ENCODE measurements at regions not wholly inside any gene's neighbourhood (a gene's known extent, or its start where the extent isn't known, plus 50 kb on each side); places are given as distances from the start of the nearest gene placed in this dataset.

- TF ChIP-seq RAD21 (IDR thresholded peaks at IDR 0.05; ENCODE audit: low read length) (no peak), POLR2AphosphoS5 (IDR thresholded peaks at IDR 0.05; ENCODE audit: low read depth, low read length) (no peak), CHD2 (IDR thresholded peaks at IDR 0.05; ENCODE audit: low read length, partially characterized antibody) (no peak), NRF1 (IDR thresholded peaks at IDR 0.05; ENCODE audit: low read depth, low read length) (no peak), SMC3 (IDR thresholded peaks at IDR 0.05; ENCODE audit: low read depth, low read length) (no peak), TEAD4 (IDR thresholded peaks at IDR 0.05; ENCODE audit: borderline replicate concordance, insufficient read depth) (no peak), RFX5 (IDR thresholded peaks at IDR 0.05; ENCODE audit: low read length) (no peak)
- TF ChIP-seq, protein P1, sequence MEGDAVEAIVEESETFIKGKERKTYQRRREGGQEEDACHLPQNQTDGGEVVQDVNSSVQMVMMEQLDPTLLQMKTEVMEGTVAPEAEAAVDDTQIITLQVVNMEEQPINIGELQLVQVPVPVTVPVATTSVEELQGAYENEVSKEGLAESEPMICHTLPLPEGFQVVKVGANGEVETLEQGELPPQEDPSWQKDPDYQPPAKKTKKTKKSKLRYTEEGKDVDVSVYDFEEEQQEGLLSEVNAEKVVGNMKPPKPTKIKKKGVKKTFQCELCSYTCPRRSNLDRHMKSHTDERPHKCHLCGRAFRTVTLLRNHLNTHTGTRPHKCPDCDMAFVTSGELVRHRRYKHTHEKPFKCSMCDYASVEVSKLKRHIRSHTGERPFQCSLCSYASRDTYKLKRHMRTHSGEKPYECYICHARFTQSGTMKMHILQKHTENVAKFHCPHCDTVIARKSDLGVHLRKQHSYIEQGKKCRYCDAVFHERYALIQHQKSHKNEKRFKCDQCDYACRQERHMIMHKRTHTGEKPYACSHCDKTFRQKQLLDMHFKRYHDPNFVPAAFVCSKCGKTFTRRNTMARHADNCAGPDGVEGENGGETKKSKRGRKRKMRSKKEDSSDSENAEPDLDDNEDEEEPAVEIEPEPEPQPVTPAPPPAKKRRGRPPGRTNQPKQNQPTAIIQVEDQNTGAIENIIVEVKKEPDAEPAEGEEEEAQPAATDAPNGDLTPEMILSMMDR (IDR thresholded peaks at IDR 0.05) = no peak
- TF ChIP-seq, protein P2, sequence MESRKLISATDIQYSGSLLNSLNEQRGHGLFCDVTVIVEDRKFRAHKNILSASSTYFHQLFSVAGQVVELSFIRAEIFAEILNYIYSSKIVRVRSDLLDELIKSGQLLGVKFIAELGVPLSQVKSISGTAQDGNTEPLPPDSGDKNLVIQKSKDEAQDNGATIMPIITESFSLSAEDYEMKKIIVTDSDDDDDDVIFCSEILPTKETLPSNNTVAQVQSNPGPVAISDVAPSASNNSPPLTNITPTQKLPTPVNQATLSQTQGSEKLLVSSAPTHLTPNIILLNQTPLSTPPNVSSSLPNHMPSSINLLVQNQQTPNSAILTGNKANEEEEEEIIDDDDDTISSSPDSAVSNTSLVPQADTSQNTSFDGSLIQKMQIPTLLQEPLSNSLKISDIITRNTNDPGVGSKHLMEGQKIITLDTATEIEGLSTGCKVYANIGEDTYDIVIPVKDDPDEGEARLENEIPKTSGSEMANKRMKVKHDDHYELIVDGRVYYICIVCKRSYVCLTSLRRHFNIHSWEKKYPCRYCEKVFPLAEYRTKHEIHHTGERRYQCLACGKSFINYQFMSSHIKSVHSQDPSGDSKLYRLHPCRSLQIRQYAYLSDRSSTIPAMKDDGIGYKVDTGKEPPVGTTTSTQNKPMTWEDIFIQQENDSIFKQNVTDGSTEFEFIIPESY (IDR thresholded peaks at IDR 0.05; ENCODE audit: borderline replicate concordance, low read depth) = no peak
- TF ChIP-seq, protein P3, sequence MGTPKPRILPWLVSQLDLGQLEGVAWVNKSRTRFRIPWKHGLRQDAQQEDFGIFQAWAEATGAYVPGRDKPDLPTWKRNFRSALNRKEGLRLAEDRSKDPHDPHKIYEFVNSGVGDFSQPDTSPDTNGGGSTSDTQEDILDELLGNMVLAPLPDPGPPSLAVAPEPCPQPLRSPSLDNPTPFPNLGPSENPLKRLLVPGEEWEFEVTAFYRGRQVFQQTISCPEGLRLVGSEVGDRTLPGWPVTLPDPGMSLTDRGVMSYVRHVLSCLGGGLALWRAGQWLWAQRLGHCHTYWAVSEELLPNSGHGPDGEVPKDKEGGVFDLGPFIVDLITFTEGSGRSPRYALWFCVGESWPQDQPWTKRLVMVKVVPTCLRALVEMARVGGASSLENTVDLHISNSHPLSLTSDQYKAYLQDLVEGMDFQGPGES (IDR thresholded peaks at IDR 0.05; ENCODE audit: low read depth, low read length) = no peak
Observed at GRCh38 chr7:84658286-84658685, 463.7 kb upstream of the SEMA3A start.
